ENCODE measurements at regions not wholly inside any gene's neighbourhood (a gene's known extent, or its start where the extent isn't known, plus 50 kb on each side); places are given as distances from the start of the nearest gene placed in this dataset.

GRCh38 chr7:25790963-25791362 lies 361.0 kb upstream of the NFE2L3 start:
- no peak for DNase-seq

GRCh38 chr7:25792586-25792985 lies 359.4 kb upstream of the NFE2L3 start:
- DNase-seq = no peak

DNA sequence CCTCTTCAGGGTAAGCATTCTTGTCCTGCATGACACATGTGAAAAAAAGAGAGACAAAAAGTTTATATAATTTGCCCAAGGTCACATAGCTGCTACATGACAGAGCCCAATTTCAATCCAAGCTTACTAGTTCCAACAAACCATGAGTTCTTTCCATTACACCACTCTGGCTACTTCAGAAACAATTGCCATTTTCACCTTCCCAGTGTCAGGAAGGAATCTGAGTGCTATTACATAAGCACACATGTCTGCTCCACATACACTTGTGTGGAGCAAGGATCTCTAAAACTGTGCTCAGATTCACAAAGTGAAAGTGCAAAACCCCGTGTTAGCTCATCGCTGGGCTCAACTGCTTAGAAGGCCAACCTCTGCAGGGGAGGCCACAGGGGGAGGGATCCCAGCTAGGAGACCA lies 356.2 kb upstream of the NFE2L3 start:
- no peak for DNase-seq

GRCh38 chr7:25798344-25798743 lies 353.7 kb upstream of the NFE2L3 start:
- no peak for DNase-seq

- no peak for DNase-seq
These were observed 350.8 kb upstream of the NFE2L3 start for GRCh38 chr7:25801214-25801613.

GRCh38 chr7:25802057-25802456 lies 349.9 kb upstream of the NFE2L3 start:
- DNase-seq = no peak

DNA sequence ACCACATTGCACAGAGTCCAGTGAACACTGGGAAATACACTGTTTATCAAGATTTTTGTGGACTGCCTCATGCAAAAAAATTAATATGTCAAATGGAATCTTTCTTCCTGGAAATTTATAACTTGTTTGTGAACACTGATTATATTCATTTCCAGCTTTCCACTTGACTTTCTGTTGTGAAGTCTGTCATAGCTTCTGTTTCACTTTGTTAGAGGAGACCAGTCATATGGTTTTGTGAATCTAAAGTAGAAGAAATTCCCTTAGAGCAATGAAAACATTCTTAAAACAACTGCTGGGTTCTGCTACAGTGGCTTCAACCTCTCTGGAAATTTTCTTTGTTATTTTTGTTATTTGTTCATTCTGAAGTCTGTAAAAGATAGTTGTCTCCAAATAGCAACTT lies 349.5 kb upstream of the NFE2L3 start:
- no peak for DNase-seq

GRCh38 chr7:25803117-25803887 lies 348.7 kb upstream of the NFE2L3 start:
- no peak for DNase-seq

- no peak for DNase-seq
These were observed 347.8 kb upstream of the NFE2L3 start for GRCh38 chr7:25804154-25804553.

DNA sequence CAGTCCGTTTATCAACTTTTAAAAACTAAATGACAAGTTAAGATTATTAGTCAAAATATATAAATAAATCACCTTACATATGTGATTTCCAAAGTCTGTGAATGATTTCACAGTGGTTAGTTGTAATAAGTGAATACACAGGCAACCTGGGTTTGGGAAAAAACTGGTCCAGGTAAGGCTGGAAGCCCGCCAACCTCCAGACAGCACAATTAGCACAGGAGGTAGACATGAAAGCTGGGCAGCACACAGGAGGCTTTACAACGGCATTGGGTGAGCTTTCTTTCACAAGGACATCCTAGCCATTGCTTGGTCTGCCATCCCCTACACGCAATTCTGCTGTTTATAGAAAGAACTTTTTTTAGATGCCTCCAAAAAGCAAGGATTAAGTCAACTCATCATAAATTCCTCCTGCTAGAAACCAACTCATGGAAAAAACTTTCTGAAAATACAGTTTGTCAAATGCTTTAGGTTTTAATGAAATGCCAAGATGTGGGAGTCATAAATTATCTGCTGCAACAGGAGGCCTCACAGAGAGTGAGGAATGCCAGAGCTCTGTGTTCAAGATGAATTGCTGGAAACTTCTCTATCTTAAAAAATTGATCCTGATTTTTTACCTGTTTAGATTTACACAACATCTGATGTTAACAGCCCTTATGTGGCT lies 346.8 kb upstream of the NFE2L3 start:
- no peak for DNase-seq

GRCh38 chr7:25807086-25807611 lies 344.8 kb upstream of the NFE2L3 start:
- DNase-seq = no peak

DNA sequence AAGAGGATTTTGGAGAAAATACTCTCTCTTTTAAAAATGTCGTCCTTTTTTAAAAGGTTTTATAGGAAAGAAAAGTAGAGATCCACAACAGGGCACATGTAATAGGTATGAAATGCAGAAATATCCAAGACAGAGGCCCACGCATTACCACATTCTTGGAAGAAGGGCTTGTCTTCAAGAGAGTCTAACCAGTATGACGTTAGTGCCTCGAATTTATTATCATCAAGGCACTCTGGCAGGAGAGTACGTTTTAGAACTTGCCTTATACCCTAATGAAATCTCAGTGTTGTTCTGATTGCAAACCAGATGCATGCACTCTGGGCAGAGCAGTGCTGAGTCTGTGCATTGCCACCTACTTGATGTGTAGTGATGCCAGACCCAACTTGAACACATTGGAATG lies 342.6 kb upstream of the NFE2L3 start:
- no peak for DNase-seq

DNA sequence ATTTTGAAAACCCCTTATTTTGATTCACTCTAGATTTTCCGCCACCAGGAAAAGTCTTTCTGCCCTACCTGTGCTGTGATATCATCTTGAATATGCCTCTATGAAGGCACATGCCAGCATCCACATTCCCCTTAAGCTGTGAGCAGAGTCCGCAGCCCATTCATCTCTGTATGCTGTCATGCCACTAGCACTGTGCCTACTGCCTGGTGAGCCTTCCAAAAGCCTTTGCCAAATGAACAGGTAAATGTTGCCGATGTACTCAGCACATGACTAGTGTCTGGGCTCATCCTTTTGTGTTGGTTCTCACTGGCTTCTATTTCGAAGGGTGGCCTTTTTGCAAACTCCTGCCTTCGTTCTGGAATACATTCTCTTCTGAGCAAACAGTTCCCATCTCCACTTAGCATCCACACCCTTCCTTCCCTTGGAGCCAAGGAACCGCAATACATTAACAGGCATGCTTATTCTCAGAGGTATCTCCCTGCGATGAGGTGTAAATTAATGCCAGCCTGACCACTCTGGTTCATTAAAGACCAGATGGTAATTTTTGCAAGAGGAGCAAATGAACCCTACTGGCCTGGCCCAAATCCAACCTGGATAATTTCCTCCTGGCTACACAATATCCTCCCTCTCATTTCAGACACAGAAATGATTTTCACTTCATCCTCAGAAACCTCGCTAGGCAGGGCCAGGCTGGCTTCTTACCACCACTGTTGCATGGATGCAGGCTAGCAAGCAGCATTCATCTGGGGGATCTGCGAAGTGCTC lies 339.7 kb upstream of the NFE2L3 start:
- DNase-seq = no peak

DNA sequence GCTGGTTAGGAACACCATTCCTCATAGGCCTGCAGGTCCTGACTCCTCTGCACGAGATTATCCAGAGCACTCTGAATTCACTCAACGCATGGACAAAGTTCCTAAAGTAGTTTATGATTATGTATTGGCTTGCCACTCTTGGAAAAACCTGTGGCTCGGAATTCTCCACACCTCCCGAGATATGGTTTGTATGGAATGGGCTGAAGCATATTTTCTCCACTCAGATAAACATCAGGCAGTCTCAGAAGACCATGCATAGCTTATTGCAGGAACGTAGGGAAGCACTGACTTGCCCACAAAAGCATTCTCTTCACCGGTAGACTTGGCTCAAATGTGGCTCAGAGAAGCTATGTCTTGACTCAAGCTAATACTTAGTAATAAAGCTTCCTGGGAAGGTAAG lies 338.6 kb upstream of the NFE2L3 start:
- DNase-seq = no peak

- DNase-seq = no peak
These were observed 336.3 kb upstream of the NFE2L3 start for GRCh38 chr7:25815711-25816110.

- DNase-seq = no peak
These were observed 331.5 kb upstream of the NFE2L3 start for GRCh38 chr7:25820432-25821040.

- DNase-seq = no peak
These were observed 330.8 kb upstream of the NFE2L3 start for GRCh38 chr7:25821225-25821624.

GRCh38 chr7:25822823-25823222 lies 329.2 kb upstream of the NFE2L3 start:
- DNase-seq = no peak

DNA sequence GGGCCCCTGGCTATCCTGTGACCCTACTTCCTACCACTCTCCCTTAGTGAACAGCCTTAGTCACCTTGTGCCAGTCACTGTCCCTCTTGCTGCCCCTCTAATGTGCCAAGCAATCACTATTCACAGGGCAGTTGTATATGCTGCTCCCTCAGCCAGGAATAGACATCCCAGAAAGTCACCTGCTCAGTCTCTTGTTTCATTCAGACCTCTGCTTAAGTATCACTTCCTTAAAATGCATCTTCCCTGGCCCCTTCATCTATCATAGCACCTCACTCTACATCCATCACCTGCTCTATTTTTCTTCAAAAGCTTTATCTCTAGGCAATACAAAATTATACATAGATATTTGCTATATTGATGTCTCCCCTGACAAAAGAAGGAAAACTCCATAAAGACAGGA lies 328.4 kb upstream of the NFE2L3 start:
- no peak for DNase-seq

GRCh38 chr7:25828468-25828867 lies 323.5 kb upstream of the NFE2L3 start:
- DNase-seq = no peak

- DNase-seq = no peak
These were observed 322.3 kb upstream of the NFE2L3 start for GRCh38 chr7:25829663-25830062.

DNA sequence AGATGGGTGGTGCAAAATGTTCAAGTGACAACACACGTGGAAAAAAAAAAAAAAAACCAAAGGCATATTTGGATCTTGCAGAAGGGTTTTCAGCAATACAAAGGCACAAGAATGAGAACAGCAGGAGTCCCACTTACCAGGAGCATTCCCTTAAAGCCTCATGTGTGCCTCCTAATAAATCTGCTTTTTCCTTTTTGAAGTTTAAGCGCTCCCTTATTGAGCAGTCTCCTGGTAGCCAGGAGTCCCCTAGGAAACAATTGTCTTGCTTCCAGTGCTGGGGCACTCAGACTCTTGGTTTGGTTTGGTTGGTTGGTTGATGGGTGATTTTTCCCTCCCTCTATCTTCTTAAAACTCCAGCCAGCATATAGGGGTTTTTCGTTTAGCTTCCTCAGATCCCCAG lies 321.8 kb upstream of the NFE2L3 start:
- no peak for DNase-seq

- no peak for DNase-seq
These were observed 320.8 kb upstream of the NFE2L3 start for GRCh38 chr7:25831062-25831691.
